Mucosa of descending colon (tissue), 3 donors: ENCODE measurements at regions not wholly inside any gene's neighbourhood (a gene's known extent, or its start where the extent isn't known, plus 50 kb on each side); places are given as distances from the start of the nearest gene placed in this dataset.

ENCODE experiments used
- ATAC-seq: fragments of 200-7000 bp; cut with Tn5 transposase; one replicate; pipeline ENCODE4 v1.9.1; 2020; ENCODE audit warnings: mild to moderate bottlenecking, moderate library complexity
- DNase-seq, 3 donors: peaks; one replicate each; pipeline ENCODE4 v3.0.0-alpha.2; 2020
- H3K36me3 ChIP-seq: fragments of 200-600 bp; one replicate; pipeline ENCODE4 v1.8.0; 2021; ENCODE audit warnings: low read depth, mild to moderate bottlenecking
- H3K4me1 ChIP-seq: fragments of 200-600 bp; one replicate; pipeline ENCODE4 v1.8.0; 2021; ENCODE audit warnings: low read depth, mild to moderate bottlenecking
- H3K4me3 ChIP-seq: fragments of 200-600 bp; one replicate; pipeline ENCODE4 v1.8.0; 2021; ENCODE audit warnings: mild to moderate bottlenecking
- H3K9me3 ChIP-seq: fragments of 200-600 bp; one replicate; pipeline ENCODE4 v1.8.0; 2021; ENCODE audit warnings: mild to moderate bottlenecking
- intact Hi-C, 2 donors: fragments of 100-400 bp; cut with DNase I in 1 of 2; cut with micrococcal nuclease in 1 of 2; formaldehyde crosslinking; loops; one replicate each; pipeline versions ENCODE4 v1.11.0 to v1.11.1; 2022; cut with DNase I, micrococcal nuclease
- TF ChIP-seq, protein P1 (sequence below): fragments of 200-600 bp; IDR thresholded peaks from one replicate; pipeline ENCODE4 v1.8.0; 2022; ENCODE audit warnings: antibody characterized with exemption, mild to moderate bottlenecking
- donor health status: DM: no; HTN: no; CAD: no; lungs with moderate emphysema.
- donor health status: DM: no; HTN: no; CAD: no.
- donor health status: DM: no; HTN: yes; CAD: no.

DNA sequence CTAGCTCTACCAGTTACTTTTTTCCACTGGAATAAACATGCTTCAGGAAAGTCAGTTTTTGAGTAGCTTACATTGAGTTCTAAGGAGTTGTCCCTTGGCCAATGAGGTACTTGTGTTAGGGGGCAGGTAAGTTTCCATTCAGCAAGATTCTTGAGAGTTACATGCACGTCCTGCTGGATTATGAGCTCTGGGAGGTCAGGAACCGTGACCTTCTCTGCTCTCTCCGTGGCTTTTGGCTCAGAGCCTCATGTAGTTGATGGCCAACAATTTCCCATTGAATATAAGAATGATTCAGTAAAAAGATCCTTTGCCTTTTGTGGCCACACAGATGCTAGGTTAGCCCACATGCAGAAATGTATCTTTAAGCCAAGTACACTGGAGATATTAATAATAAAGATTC, 181.8 kb upstream of the RALGAPA2 start:
- Histone ChIP-seq H3K4me1 (no peaks in the 10 kb centered on the region), H3K4me3 (no peak overlapping the region), H3K9me3 (no peaks in the 10 kb centered on the region), H3K36me3 (no peaks in the 10 kb centered on the region)
- DNase-seq (no peak), ATAC-seq (no peak)
- intact Hi-C loops = no loop called here
- TF ChIP-seq, protein P1, sequence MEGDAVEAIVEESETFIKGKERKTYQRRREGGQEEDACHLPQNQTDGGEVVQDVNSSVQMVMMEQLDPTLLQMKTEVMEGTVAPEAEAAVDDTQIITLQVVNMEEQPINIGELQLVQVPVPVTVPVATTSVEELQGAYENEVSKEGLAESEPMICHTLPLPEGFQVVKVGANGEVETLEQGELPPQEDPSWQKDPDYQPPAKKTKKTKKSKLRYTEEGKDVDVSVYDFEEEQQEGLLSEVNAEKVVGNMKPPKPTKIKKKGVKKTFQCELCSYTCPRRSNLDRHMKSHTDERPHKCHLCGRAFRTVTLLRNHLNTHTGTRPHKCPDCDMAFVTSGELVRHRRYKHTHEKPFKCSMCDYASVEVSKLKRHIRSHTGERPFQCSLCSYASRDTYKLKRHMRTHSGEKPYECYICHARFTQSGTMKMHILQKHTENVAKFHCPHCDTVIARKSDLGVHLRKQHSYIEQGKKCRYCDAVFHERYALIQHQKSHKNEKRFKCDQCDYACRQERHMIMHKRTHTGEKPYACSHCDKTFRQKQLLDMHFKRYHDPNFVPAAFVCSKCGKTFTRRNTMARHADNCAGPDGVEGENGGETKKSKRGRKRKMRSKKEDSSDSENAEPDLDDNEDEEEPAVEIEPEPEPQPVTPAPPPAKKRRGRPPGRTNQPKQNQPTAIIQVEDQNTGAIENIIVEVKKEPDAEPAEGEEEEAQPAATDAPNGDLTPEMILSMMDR = no peak

DNA sequence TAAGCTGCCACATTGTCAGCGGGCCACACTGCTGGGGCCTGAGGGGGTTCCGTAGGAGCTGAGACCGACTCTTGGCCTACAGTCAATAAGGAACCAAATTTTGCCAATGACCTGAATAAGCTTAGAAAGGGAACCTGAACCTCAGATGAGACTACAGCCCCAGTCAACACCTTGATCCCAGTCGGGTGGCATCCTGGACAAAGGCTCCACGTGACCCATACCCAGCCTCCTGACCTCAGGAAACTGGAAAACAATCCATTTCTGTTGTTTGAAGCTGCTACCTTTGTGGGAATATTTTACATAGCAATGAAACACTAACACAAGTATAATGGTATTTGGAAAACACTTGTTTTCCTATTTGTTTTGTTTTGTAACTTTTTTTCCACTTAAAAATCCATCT, 179.9 kb upstream of the RALGAPA2 start:
- no peak overlapping the region for H3K4me3 ChIP-seq
- DNase-seq (no peak), ATAC-seq (no peak)
- no peaks in the 10 kb centered on the region for H3K4me1 ChIP-seq
- no peaks in the 10 kb centered on the region for H3K36me3 ChIP-seq
- H3K9me3 ChIP-seq = no peaks in the 10 kb centered on the region
- intact Hi-C loops = no loop called here
- TF ChIP-seq, protein P1 = no peak

DNA sequence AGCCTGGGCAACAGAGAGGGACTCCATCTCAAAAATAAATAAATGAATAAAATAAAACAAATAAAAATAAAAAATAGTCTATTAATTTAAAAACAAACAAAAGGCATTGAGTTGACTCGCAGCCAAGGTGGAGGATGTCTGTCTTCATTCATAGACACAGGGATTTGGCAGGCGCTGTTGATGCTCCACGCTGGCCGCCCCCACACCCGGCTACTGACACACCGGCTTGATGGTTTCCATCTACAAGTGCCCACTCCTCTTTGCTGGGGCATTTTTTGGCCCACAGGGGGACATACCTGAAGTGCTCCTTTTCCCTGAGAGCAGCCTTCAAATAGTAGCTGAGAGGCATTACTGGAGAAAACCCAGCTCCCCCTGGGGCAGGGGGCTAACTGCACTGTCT, 178.3 kb upstream of the RALGAPA2 start:
- no peak for ATAC-seq

GRCh38 chr20:20888936-20889335, 176.5 kb upstream of the RALGAPA2 start:
- TF ChIP-seq, protein P1 = no peak
- H3K9me3 ChIP-seq = no peaks in the 10 kb centered on the region
- DNase-seq = no peak
- H3K4me3 ChIP-seq = no peak overlapping the region
- no peak for ATAC-seq
- intact Hi-C loops = no loop called here
- no peaks in the 10 kb centered on the region for H3K4me1 ChIP-seq
- H3K36me3 ChIP-seq = no peaks in the 10 kb centered on the region

More for the DNA sequence above, 178.3 kb upstream of the RALGAPA2 start:
- Histone ChIP-seq H3K9me3 (no peaks in the 10 kb centered on the region), H3K4me1 (no peaks in the 10 kb centered on the region), H3K36me3 (no peaks in the 10 kb centered on the region), H3K4me3 (no peak overlapping the region)
- DNase-seq = no peak
- TF ChIP-seq, protein P1 = no peak
- intact Hi-C loops = no loop called here

GRCh38 chr20:20888266-20888656, 175.8 kb upstream of the RALGAPA2 start:
- Histone ChIP-seq H3K36me3 (no peaks in the 10 kb centered on the region), H3K4me3 (no peak overlapping the region), H3K9me3 (no peaks in the 10 kb centered on the region), H3K4me1 (no peaks in the 10 kb centered on the region)
- intact Hi-C loops = no loop called here
- TF ChIP-seq, protein P1 = no peak
- no peak for DNase-seq
- ATAC-seq = no peak

GRCh38 chr20:20887593-20888265, 175.3 kb upstream of the RALGAPA2 start:
- DNase-seq = no peak
- intact Hi-C loops = no loop called here
- no peak for ATAC-seq
- TF ChIP-seq, protein P1 = no peak
- H3K4me3 ChIP-seq = no peak overlapping the region
- no peaks in the 10 kb centered on the region for H3K4me1 ChIP-seq
- no peaks in the 10 kb centered on the region for H3K9me3 ChIP-seq
- no peaks in the 10 kb centered on the region for H3K36me3 ChIP-seq
